Nephron progenitor cell (in vitro differentiated cells): ENCODE measurements at regions not wholly inside any gene's neighbourhood (a gene's known extent, or its start where the extent isn't known, plus 50 kb on each side); places are given as distances from the start of the nearest gene placed in this dataset.

Experiments
- DNase-seq: peaks from one replicate; pipeline ENCODE4 v3.0.0; 2021
- H3K27ac Mint-ChIP-seq: 2 replicates; pipeline ENCODE4 v1.8.0; 2021; ENCODE audit warnings: mild to moderate bottlenecking, moderate library complexity, mixed read lengths
- H3K27me3 Mint-ChIP-seq: 2 replicates; pipeline ENCODE4 v1.8.0; 2021; ENCODE audit warnings: mild to moderate bottlenecking, low read depth, mixed read lengths; ENCODE audit not compliant: poor library complexity
- H3K36me3 Mint-ChIP-seq: 2 replicates; pipeline ENCODE4 v1.8.0; 2021; ENCODE audit warnings: low read depth, mixed read lengths
- H3K4me1 Mint-ChIP-seq: 2 replicates; pipeline ENCODE4 v1.8.0; 2021; ENCODE audit warnings: mixed read lengths
- H3K4me3 Mint-ChIP-seq: 2 replicates; pipeline ENCODE4 v1.8.0; 2021; ENCODE audit warnings: mild to moderate bottlenecking, moderate library complexity, mixed read lengths
- H3K9me3 Mint-ChIP-seq: 2 replicates; pipeline ENCODE4 v1.8.0; 2021; ENCODE audit warnings: mild to moderate bottlenecking, moderate library complexity, mixed read lengths
- CTCF ChIP-seq: fragments of 200-600 bp; sonication (generic); IDR thresholded peaks from 2 replicates; pipeline ENCODE4 v1.5.0; 2021; ENCODE audit warnings: antibody characterized with exemption

GRCh38 chr11:104784684-104785460, 113.4 kb downstream of the CASP12 start:
- no peaks in the 10 kb centered on the region for H3K27me3 Mint-ChIP-seq
- no peak overlapping the region for H3K4me3 Mint-ChIP-seq
- no peaks in the 10 kb centered on the region for H3K36me3 Mint-ChIP-seq
- no peak for TF ChIP-seq CTCF
- no peaks in the 10 kb centered on the region for H3K4me1 Mint-ChIP-seq
- DNase-seq: no peak
- H3K9me3 Mint-ChIP-seq: no peaks in the 10 kb centered on the region
- no peak overlapping the region for H3K27ac Mint-ChIP-seq

- H3K36me3 Mint-ChIP-seq: no peaks in the 10 kb centered on the region
- no peak overlapping the region for H3K4me3 Mint-ChIP-seq
- H3K9me3 Mint-ChIP-seq: no peaks in the 10 kb centered on the region
- DNase-seq: no peak
- H3K27ac Mint-ChIP-seq: no peak overlapping the region
- TF ChIP-seq CTCF: no peak
- H3K4me1 Mint-ChIP-seq: no peaks in the 10 kb centered on the region
- H3K27me3 Mint-ChIP-seq: peaks cover 3% of the 10 kb centered on the region
These were observed 115.0 kb downstream of the CASP12 start for GRCh38 chr11:104783241-104783640.

- Mint-ChIP-seq H3K27me3 (peaks cover 3% of the 10 kb centered on the region), H3K27ac (no peak overlapping the region), H3K4me3 (no peak overlapping the region), H3K36me3 (no peaks in the 10 kb centered on the region), H3K4me1 (no peaks in the 10 kb centered on the region), H3K9me3 (no peaks in the 10 kb centered on the region)
- TF ChIP-seq CTCF: no peak
- DNase-seq: no peak
These were observed 115.9 kb downstream of the CASP12 start for GRCh38 chr11:104782377-104782754.

GRCh38 chr11:104781719-104782376, 116.4 kb downstream of the CASP12 start:
- Mint-ChIP-seq H3K27ac (no peak overlapping the region), H3K4me3 (no peak overlapping the region), H3K36me3 (no peaks in the 10 kb centered on the region)

GRCh38 chr11:104781037-104781436, 117.2 kb downstream of the CASP12 start:
- Mint-ChIP-seq H3K27ac (no peak overlapping the region), H3K36me3 (no peaks in the 10 kb centered on the region), H3K27me3 (peaks cover 3% of the 10 kb centered on the region), H3K4me1 (no peaks in the 10 kb centered on the region), H3K4me3 (no peak overlapping the region), H3K9me3 (no peaks in the 10 kb centered on the region)
- no peak for TF ChIP-seq CTCF
- no peak for DNase-seq

More at GRCh38 chr11:104781719-104782376, 116.4 kb downstream of the CASP12 start:
- Mint-ChIP-seq H3K27me3 (peaks cover 3% of the 10 kb centered on the region), H3K9me3 (no peaks in the 10 kb centered on the region), H3K4me1 (no peaks in the 10 kb centered on the region)
- no peak for DNase-seq
- no peak for TF ChIP-seq CTCF
